Fibroblast of pulmonary artery (primary cell): ENCODE measurements at regions not wholly inside any gene's neighbourhood (a gene's known extent, or its start where the extent isn't known, plus 50 kb on each side); places are given as distances from the start of the nearest gene placed in this dataset.

Experiments used
- DNase-seq: peaks from one replicate; pipeline ENCODE4 v3.0.0-alpha.2; 2010; ENCODE audit warnings: low read depth
- H3K4me3 ChIP-seq: replicated peaks from 2 replicates; pipeline ENCODE4 v1.5.1; 2011; ENCODE audit warnings: low read depth, mild to moderate bottlenecking, control low read depth, low read length, moderate library complexity
- CTCF ChIP-seq: IDR thresholded peaks from 2 replicates; pipeline ENCODE4 v1.5.1; 2011; ENCODE audit warnings: mild to moderate bottlenecking, control low read depth, low read length, inconsistent platforms; ENCODE audit errors: missing control alignments

GRCh38 chr16:47946092-47946491, 209.7 kb downstream of the ABCC12 start:
- no peak for DNase-seq
- no peak overlapping the region for H3K4me3 ChIP-seq
- TF ChIP-seq CTCF, result no peak

DNA sequence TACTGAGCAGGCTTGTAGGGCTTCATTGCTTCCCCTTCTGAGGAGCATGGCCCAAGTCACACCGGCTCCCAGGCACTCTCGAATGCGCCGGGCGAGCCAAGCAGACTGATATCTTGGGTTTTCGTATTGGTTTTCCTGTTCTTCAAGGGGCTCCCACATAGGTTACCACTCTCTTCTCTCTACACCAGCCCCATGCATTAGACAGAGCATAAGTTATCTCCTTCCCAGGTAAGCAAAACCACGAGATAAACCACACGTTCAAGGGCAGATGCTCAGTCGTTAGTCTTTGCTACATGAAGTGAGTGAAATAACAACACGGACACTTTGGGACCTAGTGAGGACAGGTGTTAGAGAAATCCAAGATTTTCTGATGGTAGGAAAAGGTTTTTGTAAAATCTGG, 211.2 kb downstream of the ABCC12 start:
- no peak for DNase-seq
- H3K4me3 ChIP-seq, result no peak overlapping the region
- no peak for TF ChIP-seq CTCF

- TF ChIP-seq CTCF, result no peak
- DNase-seq, result no peak
- H3K4me3 ChIP-seq, result no peak overlapping the region
Measured at GRCh38 chr16:47943235-47943634, 212.6 kb downstream of the ABCC12 start.

- no peak for DNase-seq
Measured at GRCh38 chr16:47940466-47940865, 215.3 kb downstream of the ABCC12 start.

GRCh38 chr16:47939680-47940079, 216.1 kb downstream of the ABCC12 start:
- H3K4me3 ChIP-seq, result no peak overlapping the region
- no peak for TF ChIP-seq CTCF
- DNase-seq, result no peak

More at GRCh38 chr16:47940466-47940865, 215.3 kb downstream of the ABCC12 start:
- H3K4me3 ChIP-seq, result no peak overlapping the region
- TF ChIP-seq CTCF, result no peak

GRCh38 chr16:47938272-47938671, 217.5 kb downstream of the ABCC12 start:
- no peak for DNase-seq
- TF ChIP-seq CTCF, result no peak
- no peak overlapping the region for H3K4me3 ChIP-seq

GRCh38 chr16:47928008-47928407, 227.8 kb downstream of the ABCC12 start:
- TF ChIP-seq CTCF, result no peak
- H3K4me3 ChIP-seq, result no peak overlapping the region
- DNase-seq, result peak; percentile 4
